PC-9 (cell line): ENCODE measurements at regions not wholly inside any gene's neighbourhood (a gene's known extent, or its start where the extent isn't known, plus 50 kb on each side); places are given as distances from the start of the nearest gene placed in this dataset.

Experiments used
- BruUV-seq: library from RNA; stranded (reverse); fragments of 400-500 nt; replicated peaks from 2 replicates; lab custom pipeline; 2021; lab: Mats Ljungman, UMichigan
- CTCF ChIA-PET: fragments of 300-600 bp; sonication (Branson Sonifier 250); formaldehyde crosslinking; loops from one replicate; lab custom pipeline; 2022; ENCODE audit warnings: antibody characterized with exemption; lab: Charles Lee
- POLR2A ChIA-PET: fragments of 300-600 bp; sonication (Branson Sonifier 250); formaldehyde crosslinking; loops from one replicate; lab custom pipeline; 2022; ENCODE audit warnings: antibody characterized with exemption; ENCODE audit not compliant: unreplicated experiment; lab: Charles Lee
- DNase-seq, 2 experiments: peaks; one replicate each; pipeline versions ENCODE4 v3.0.0 to v3.0.0-alpha.2; 2015 to 2022; ENCODE audit warnings: mixed read lengths in 1 of 2
- H2AFZ ChIP-seq: fragments of 200-600 bp; sonication (generic); 2 replicates; pipeline ENCODE4 v1.8.1; 2017; ENCODE audit warnings: antibody characterized with exemption
- H3F3A ChIP-seq: fragments of 200-600 bp; sonication (generic); 2 replicates; pipeline ENCODE4 v1.8.1; 2017; ENCODE audit warnings: antibody characterized with exemption, mild to moderate bottlenecking, low read depth; ENCODE audit not compliant: insufficient read depth
- H3K27ac ChIP-seq: fragments of 200-600 bp; sonication (generic); 2 replicates; pipeline ENCODE4 v1.6.1; 2016; ENCODE audit warnings: mixed run types
- H3K27me3 ChIP-seq: fragments of 200-600 bp; sonication (generic); 2 replicates; pipeline ENCODE4 v1.6.1; 2016; ENCODE audit warnings: low read depth, mixed run types; ENCODE audit not compliant: insufficient read depth
- H3K36me3 ChIP-seq: fragments of 200-600 bp; sonication (generic); 2 replicates; pipeline ENCODE4 v1.6.1; 2016; ENCODE audit warnings: low read depth, mixed run types
- H3K4me1 ChIP-seq: fragments of 200-600 bp; sonication (generic); replicated peaks from 2 replicates; pipeline ENCODE4 v1.6.1; 2016; ENCODE audit warnings: mixed run types; ENCODE audit not compliant: insufficient read depth
- H3K4me2 ChIP-seq: fragments of 200-600 bp; sonication (generic); 2 replicates; pipeline ENCODE4 v1.6.1; 2017; ENCODE audit warnings: mixed run types
- H3K4me3 ChIP-seq: fragments of 200-600 bp; sonication (generic); 2 replicates; pipeline ENCODE4 v1.6.1; 2016; ENCODE audit warnings: mixed run types
- H3K79me2 ChIP-seq: fragments of 200-600 bp; sonication (generic); 2 replicates; pipeline ENCODE4 v1.6.1; 2017; ENCODE audit warnings: low read depth, mixed run types
- H3K9me2 ChIP-seq: fragments of 200-600 bp; sonication (generic); 2 replicates; pipeline ENCODE4 v1.8.1; 2017; ENCODE audit warnings: mild to moderate bottlenecking; ENCODE audit not compliant: insufficient read depth
- H3K9me3 ChIP-seq: fragments of 200-600 bp; sonication (generic); 2 replicates; pipeline ENCODE4 v1.8.1; 2016; ENCODE audit warnings: low read depth; ENCODE audit not compliant: insufficient read depth
- H4K20me1 ChIP-seq: fragments of 200-600 bp; sonication (generic); 2 replicates; pipeline ENCODE4 v1.8.1; 2017; ENCODE audit not compliant: insufficient read depth
- EZH2 ChIP-seq: fragments of 200-600 bp; sonication (generic); IDR thresholded peaks from 2 replicates; pipeline ENCODE4 v1.8.0; 2017; ENCODE audit warnings: antibody characterized with exemption, low read depth
- intact Hi-C: fragments of 100-400 bp; cut with micrococcal nuclease; formaldehyde crosslinking; loops from one replicate; pipeline ENCODE4 v1.10.0; 2022; ENCODE audit not compliant: unreplicated experiment
- TF ChIP-seq, protein P1 (sequence below): fragments of 200-600 bp; sonication (generic); conservative IDR thresholded peaks from 2 replicates; pipeline ENCODE4 v1.6.1; 2017; ENCODE audit warnings: mixed run types, antibody characterized with exemption, mild to moderate bottlenecking, moderate library complexity

DNA sequence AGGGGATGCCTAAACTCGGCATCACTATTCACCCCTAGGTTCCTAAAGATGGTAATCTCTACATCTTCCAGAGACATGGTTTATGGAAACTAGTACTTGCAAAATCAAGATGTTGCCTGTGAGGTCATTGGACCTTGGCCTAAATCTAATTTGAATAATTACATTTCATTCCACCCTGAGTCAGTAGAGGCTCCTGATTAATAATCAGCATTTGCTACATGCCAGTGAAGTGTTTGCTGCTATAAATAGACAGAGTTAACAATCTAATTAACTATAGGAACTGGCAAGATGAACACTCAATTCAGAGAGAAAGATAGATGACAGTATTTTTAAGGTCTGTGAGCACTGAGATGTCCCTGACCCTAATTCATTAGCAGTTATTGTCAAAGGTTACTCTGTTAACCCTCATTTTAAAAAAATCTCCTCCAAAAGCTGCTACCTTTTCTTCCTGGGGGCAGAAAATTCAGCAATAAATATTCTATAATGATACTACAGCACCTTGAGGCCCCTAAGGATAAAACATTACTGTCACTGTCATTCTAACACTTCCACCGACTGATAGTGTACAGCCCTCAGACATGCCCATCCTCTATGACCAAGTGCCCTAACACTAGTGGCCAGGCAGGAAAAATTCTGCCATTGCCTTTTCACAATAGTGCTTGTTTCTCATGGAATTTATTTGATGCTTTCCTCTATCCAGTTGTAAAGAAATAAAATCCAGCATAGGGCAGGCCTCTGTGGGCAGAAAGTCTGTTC, 65.7 kb upstream of the CCDC196 start:
- BruUV-seq = no TSS peak
- ChIA-PET POLR2A (no interaction called here), CTCF (no interaction called here)

DNA sequence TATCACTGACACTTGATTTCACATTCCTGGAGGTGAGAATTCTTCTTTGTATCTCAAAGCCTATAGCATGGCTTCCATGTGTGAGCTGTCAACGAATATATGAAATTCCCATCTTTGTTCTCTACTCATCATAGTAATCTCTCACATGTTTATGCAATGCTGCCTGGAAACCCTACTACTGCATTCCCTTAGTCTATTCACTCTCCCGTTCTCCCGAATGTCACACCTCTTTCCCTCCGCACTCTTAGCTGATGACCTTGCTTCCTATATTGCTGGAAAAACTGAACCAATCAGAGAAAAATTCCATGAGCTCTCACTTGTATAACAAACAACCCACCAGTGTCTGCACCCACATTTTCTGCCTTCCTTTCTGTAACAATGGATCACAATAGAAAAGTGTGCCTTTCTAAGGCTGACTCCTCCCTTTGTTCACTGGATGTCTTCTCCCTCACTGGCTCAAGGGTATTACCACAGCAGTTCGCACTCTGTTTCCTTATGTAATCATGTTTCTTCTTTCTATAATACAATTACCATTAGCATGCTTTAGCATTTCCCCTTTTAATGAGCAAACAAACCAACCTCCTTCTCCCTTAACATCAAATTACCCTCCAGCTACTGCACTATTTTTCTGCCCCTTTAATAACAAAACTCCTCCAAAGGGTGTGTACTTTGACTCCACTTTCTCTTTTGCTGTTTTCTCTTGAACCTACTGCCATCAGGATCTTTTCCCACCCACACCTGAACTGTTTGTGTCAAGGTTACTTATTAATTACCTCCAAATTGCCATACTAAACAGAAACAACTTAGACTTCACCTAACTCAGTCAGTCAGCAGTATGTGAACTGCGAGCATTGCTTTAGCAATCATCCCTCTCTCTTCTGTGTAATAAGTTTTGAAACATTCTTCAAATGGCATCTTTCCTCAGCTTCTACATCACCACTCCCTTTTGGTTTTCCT, 63.9 kb upstream of the CCDC196 start:
- no TSS peak for BruUV-seq
- no peaks in the 10 kb centered on the region for H4K20me1 ChIP-seq
- ChIA-PET CTCF (no interaction called here), POLR2A (no interaction called here)
- no peaks in the 10 kb centered on the region for H3K79me2 ChIP-seq
- H3K27me3 ChIP-seq = no peaks in the 10 kb centered on the region
- H3K36me3 ChIP-seq = no peaks in the 10 kb centered on the region
- H3K9me2 ChIP-seq = no peaks in the 10 kb centered on the region
- H3K27ac ChIP-seq = no peak overlapping the region
- H2AFZ ChIP-seq = no peak overlapping the region
- DNase-seq = peak in 1 of 2 experiments; percentile 22
- no peak overlapping the region for H3K4me3 ChIP-seq
- TF ChIP-seq, protein P1, sequence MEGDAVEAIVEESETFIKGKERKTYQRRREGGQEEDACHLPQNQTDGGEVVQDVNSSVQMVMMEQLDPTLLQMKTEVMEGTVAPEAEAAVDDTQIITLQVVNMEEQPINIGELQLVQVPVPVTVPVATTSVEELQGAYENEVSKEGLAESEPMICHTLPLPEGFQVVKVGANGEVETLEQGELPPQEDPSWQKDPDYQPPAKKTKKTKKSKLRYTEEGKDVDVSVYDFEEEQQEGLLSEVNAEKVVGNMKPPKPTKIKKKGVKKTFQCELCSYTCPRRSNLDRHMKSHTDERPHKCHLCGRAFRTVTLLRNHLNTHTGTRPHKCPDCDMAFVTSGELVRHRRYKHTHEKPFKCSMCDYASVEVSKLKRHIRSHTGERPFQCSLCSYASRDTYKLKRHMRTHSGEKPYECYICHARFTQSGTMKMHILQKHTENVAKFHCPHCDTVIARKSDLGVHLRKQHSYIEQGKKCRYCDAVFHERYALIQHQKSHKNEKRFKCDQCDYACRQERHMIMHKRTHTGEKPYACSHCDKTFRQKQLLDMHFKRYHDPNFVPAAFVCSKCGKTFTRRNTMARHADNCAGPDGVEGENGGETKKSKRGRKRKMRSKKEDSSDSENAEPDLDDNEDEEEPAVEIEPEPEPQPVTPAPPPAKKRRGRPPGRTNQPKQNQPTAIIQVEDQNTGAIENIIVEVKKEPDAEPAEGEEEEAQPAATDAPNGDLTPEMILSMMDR = no peak
- no peak for TF ChIP-seq EZH2
- H3F3A ChIP-seq = no peaks in the 10 kb centered on the region
- H3K4me1 ChIP-seq = no peaks in the 10 kb centered on the region
- no peaks in the 10 kb centered on the region for H3K9me3 ChIP-seq
- H3K4me2 ChIP-seq = no peak overlapping the region
- intact Hi-C loops = no loop called here

More for the DNA sequence above, 65.7 kb upstream of the CCDC196 start:
- DNase-seq = peak in 1 of 2 experiments; percentile 6
- H3K27me3 ChIP-seq = no peaks in the 10 kb centered on the region
- H3F3A ChIP-seq = no peaks in the 10 kb centered on the region
- TF ChIP-seq, protein P1 = no peak
- TF ChIP-seq EZH2 = no peak
- no peak overlapping the region for H3K4me2 ChIP-seq
- H4K20me1 ChIP-seq = no peaks in the 10 kb centered on the region
- no peak overlapping the region for H3K27ac ChIP-seq
- no peak overlapping the region for H2AFZ ChIP-seq
- 0 out of 2 replicates have a peak, but pooled peaks cover 5% of the 10 kb centered on the region for H3K9me3 ChIP-seq
- H3K79me2 ChIP-seq = no peaks in the 10 kb centered on the region
- H3K36me3 ChIP-seq = no peaks in the 10 kb centered on the region
- intact Hi-C loops = no loop called here
- H3K4me3 ChIP-seq = no peak overlapping the region
- no peaks in the 10 kb centered on the region for H3K4me1 ChIP-seq
- 0 out of 2 replicates have a peak, but pooled peaks cover under 1% of the 10 kb centered on the region for H3K9me2 ChIP-seq

DNA sequence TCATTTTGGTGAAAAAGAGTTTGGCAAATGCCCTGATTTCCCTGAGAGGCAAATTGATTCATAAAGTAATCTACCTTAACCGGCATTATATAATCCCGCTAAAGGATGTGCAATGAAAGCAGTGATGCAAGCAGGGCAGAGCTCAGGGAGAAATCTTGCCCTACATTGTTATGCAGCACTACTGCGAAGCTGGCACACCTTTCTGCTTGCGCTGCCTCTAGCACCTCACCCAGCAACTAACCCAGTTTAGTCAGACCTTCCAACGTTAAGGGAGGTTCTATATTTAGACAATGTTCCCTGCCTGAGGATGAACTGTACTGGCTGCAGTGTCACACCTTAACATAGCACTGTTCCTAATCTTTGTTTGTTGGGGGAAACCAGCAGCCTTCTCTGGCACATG, 60.8 kb upstream of the CCDC196 start:
- Histone ChIP-seq H3K4me2 (no peak overlapping the region), H3K27me3 (no peaks in the 10 kb centered on the region), H3K4me1 (no peaks in the 10 kb centered on the region), H3K36me3 (no peaks in the 10 kb centered on the region), H3K9me2 (no peaks in the 10 kb centered on the region), H3F3A (no peaks in the 10 kb centered on the region), H4K20me1 (no peaks in the 10 kb centered on the region), H3K79me2 (no peaks in the 10 kb centered on the region), H3K9me3 (no peaks in the 10 kb centered on the region), H3K4me3 (no peak overlapping the region), H2AFZ (no peak overlapping the region), H3K27ac (no peak overlapping the region)
- TF ChIP-seq, protein P1 = no peak
- no peak for TF ChIP-seq EZH2
- intact Hi-C loops = no loop called here
- DNase-seq = no peak
- CTCF ChIA-PET = no interaction called here
- POLR2A ChIA-PET = no interaction called here
- BruUV-seq = no TSS peak
